ENCODE measurements at regions not wholly inside any gene's neighbourhood (a gene's known extent, or its start where the extent isn't known, plus 50 kb on each side); places are given as distances from the start of the nearest gene placed in this dataset.
A peak's percentile ranks its signal among the peaks of the same experiment; 100 is the strongest.

- DNase-seq, result no peak
Measured at GRCh38 chr20:11714886-11715285, 202.8 kb upstream of the BTBD3 start.

- peak; percentile 48 for DNase-seq
Measured at GRCh38 chr20:11716239-11716944, 201.3 kb upstream of the BTBD3 start.

DNA sequence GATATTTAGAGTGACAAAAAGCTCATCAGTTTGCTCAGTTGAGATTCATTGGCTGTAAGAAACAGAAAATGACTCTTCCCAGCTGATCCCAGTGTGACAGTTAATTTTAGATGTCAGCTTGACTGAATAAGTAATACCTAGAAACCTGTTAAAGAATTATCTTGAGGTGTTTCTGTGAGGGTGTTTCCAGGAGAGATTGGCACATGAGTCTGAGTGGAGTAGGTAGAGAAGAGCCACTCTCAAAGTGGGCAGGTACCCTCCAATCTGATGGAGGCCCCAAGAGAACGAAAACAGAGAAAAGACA lies 200.8 kb upstream of the BTBD3 start:
- no peak for DNase-seq

DNA sequence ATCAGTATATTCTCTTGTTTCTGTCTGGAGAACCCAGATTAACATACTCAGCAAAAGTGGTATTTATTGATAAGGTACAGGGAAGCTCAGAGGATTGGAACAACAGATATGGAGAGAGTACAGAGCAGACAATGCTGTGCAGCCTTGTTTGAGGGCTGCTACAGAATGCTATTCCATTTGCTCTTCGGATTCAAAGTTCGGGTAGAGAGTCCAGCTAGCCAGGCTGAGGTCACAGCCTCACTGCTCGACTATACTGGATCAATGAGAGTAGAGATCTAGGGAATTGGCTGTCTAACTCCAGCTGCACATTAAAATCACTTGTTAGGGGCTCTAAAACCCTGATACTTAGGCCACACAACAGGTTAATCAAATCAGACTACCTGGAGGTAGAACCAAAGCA lies 200.1 kb upstream of the BTBD3 start:
- DNase-seq, result no peak

GRCh38 chr20:11718474-11719094 lies 199.1 kb upstream of the BTBD3 start:
- DNase-seq, result no peak

GRCh38 chr20:11719153-11719552 lies 198.5 kb upstream of the BTBD3 start:
- DNase-seq, result no peak

GRCh38 chr20:11721411-11721810 lies 196.3 kb upstream of the BTBD3 start:
- DNase-seq, result no peak

DNA sequence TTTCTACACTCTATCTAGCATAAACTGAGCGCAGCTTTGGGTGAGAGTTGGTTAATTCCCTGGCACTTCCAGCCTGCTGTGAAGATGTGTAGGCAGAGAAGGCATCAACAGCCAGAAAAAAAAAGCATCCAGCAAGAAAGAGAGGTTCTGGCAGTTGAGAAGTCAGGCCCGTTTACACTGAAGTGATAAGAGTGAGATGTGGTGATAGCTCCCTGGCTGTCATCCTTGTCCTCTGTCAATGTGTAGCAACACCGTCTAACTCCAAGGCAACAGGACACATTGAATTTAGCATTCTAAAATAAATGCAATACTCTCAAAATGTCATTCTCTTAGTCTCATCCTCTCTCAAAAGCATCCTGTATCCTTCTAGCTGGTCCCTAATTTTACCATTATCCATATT lies 193.6 kb upstream of the BTBD3 start:
- no peak for DNase-seq

DNA sequence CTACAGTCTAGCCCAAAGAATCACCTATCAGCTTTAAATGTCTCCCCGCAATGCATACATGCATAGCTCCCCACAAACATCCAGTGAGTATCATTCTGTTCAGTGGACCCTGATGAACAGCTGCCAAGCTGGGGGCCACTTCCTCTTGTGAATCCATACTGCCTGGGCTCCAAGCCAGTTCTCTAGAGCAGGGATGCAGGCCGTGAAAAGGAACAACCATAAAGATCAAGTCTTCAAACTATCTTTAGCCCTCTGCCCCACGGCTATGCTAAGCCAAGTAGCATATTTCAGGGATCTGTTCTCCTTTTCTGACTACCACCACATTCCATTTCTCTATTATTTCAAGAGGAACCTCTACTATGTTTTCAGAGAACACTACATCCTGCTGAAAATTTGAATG lies 191.7 kb upstream of the BTBD3 start:
- no peak for DNase-seq

GRCh38 chr20:11727708-11728107 lies 190.0 kb upstream of the BTBD3 start:
- no peak for DNase-seq

GRCh38 chr20:11728937-11729336 lies 188.8 kb upstream of the BTBD3 start:
- no peak for DNase-seq

- no peak for DNase-seq
Measured at GRCh38 chr20:11729806-11730205, 187.9 kb upstream of the BTBD3 start.

GRCh38 chr20:11734431-11734830 lies 183.3 kb upstream of the BTBD3 start:
- no peak for DNase-seq

- no peak for DNase-seq
Measured at GRCh38 chr20:11738852-11739251, 178.8 kb upstream of the BTBD3 start.

DNA sequence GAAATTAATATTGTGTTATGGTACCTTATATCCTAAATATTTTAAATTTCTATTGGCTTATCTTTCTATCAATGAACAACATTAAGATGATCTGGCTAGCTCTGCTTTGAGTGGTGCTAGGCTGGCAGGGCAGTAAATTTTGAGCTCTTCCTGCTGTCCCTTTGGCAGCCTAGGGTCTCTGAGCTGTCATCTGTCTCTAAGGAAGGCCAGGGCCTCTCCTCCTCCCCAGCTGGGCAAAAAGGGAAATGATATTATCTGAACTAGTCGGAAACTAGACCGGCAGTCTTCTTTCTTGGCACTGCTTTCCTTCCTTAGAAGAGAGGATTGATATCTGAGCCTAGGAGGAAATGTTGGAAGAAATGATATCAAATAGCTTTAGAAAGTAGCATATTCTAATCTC lies 176.7 kb upstream of the BTBD3 start:
- DNase-seq, result peak; percentile 35

DNA sequence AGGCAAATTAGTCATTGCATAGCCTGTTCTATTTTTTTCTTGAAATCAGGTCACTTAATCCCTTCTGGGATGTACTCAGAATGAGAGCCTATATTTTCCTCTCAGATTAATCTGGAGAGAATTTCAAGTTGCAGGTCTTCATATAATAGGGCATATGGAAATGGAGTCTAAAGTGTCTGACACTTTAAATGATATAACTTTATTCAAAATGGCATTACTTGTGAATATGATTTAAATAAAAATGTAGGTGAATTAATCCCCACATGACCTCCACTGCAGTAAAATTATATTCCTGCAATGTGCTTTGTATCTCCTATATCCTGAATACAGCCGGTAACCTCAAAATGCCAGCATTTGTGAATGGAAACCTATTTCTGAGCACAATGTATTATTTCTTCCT lies 172.5 kb upstream of the BTBD3 start:
- no peak for DNase-seq

GRCh38 chr20:11748436-11748835 lies 169.3 kb upstream of the BTBD3 start:
- no peak for DNase-seq

DNA sequence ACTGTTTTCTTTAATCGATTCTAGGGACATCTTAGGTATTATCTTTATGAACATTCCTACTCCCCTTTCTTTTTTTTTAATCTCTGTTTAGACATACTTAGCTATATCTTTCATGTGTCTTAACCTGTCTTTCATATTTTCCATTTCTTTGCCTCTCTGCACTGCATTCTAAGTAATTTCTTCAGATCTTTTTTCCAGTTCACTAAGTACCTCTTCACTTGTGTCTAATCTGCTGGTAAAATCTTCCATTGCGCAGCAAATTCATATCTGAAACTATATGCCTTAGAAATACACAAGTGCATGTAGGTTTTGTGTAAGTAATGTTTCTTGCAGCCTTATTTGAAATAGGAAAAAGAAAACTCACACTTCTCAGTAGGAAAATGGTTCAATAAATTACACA lies 165.4 kb upstream of the BTBD3 start:
- DNase-seq, result no peak

DNA sequence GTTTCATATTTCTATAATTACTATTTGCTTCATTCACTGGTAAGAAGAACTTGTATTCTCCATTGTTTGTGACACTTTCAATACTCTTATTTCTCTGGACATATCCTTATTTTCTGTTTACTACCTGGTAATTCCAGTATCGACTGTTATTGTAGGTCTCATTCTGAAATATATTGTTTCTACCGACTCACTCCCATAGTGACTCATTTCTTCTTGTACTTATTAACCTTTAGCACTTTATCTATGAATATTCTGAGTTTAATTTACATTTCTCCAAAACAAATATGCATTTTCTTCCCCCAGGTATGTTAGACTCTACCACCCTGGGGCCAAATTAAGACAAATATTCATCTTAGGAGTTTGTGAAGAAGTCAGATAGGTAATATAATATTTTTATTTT lies 164.5 kb upstream of the BTBD3 start:
- DNase-seq, result no peak

- no peak for DNase-seq
Measured at GRCh38 chr20:11754451-11754850, 163.2 kb upstream of the BTBD3 start.

- no peak for DNase-seq
Measured at GRCh38 chr20:11755071-11755841, 162.4 kb upstream of the BTBD3 start.

GRCh38 chr20:11761497-11761896 lies 156.2 kb upstream of the BTBD3 start:
- no peak for DNase-seq

- no peak for DNase-seq
Measured at GRCh38 chr20:11766961-11767360, 150.7 kb upstream of the BTBD3 start.

DNA sequence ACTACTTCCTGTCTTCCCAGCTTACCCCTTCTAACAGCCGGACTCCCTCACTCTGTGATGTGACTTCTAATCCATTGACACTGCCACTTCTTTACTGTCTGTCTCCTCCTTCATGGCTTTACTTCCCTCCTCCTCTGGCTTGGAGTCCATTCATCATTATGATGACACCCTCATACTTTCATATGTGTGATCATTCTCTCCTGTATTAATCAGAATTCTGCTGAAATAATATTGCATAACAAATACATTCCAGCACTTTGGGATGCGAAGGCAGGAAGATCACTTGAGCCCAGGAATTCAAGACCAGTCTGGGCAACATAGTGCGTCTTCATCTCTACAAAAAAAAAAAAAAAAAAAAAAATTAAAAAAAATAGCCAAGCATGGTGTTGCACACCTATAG lies 147.9 kb upstream of the BTBD3 start:
- DNase-seq, result no peak

Measured in KG1 (cell line).